SK-N-SH (cell line): ENCODE measurements at regions not wholly inside any gene's neighbourhood (a gene's known extent, or its start where the extent isn't known, plus 50 kb on each side); places are given as distances from the start of the nearest gene placed in this dataset.

Experiments used
- CTCF ChIA-PET: fragments of 300-600, 350-600 bp; formaldehyde crosslinking; extraction: SDS; loops from one replicate; lab custom pipeline; 2021; lab: Yijun Ruan, JAX
- POLR2A ChIA-PET: fragments of 350-600 bp; sonication (Branson Sonifier 250); formaldehyde crosslinking; extraction: SDS; loops from one replicate; lab custom pipeline; 2020; ENCODE audit warnings: antibody characterized with exemption, inconsistent platforms; lab: Yijun Ruan, JAX
- DNase-seq: peaks from one replicate; pipeline ENCODE4 v3.0.0; 2012
- H2AFZ ChIP-seq: fragments of 200-600 bp; sonication (generic); 2 replicates; pipeline ENCODE4 v1.8.1; 2016; ENCODE audit warnings: antibody characterized with exemption, mild to moderate bottlenecking, low read depth
- H3F3A ChIP-seq: fragments of 200-600 bp; sonication (generic); replicated peaks from 2 replicates; pipeline ENCODE3; 2016; ENCODE audit warnings: antibody characterized with exemption, mild to moderate bottlenecking; ENCODE audit not compliant: insufficient read depth
- H3K27ac ChIP-seq, 2 experiments: fragments of 200-500 bp in 1 of 2; fragments of 200-600 bp in 1 of 2; sonication (Bioruptor generic) in 1 of 2; sonication (generic), shearing (Covaris generic) in 1 of 2; 2 replicates each; pipeline versions ENCODE4 v1.5.1 to v1.6.1; 2014 to 2016; ENCODE audit warnings: low read depth in 2 of 2, inconsistent platforms in 1 of 2, low read length in 1 of 2, mild to moderate bottlenecking in 1 of 2, mixed read lengths in 1 of 2
- H3K27me3 ChIP-seq: fragments of 200-600 bp; sonication (generic), shearing (Covaris generic); 2 replicates; pipeline ENCODE4 v1.6.1; 2016; ENCODE audit warnings: mixed run types; ENCODE audit not compliant: insufficient read depth
- H3K36me3 ChIP-seq, 2 experiments: fragments of 200-500 bp in 1 of 2; fragments of 200-600 bp in 1 of 2; sonication (Bioruptor generic) in 1 of 2; sonication (generic) in 1 of 2; replicated peaks in 1 of 2; 2 replicates each; pipeline versions ENCODE3 to v1.5.1; 2014 to 2016; ENCODE audit warnings: low read length in 1 of 2, mild to moderate bottlenecking in 1 of 2; ENCODE audit not compliant: insufficient read depth in 2 of 2, control insufficient read depth in 1 of 2
- H3K4me1 ChIP-seq, 2 experiments: fragments of 200-500 bp in 1 of 2; fragments of 200-600 bp in 1 of 2; sonication (Bioruptor generic) in 1 of 2; sonication (generic), shearing (Covaris generic) in 1 of 2; 2 replicates each; pipeline versions ENCODE4 v1.5.1 to v1.6.1; 2014 to 2016; ENCODE audit warnings: low read depth in 1 of 2, low read length in 1 of 2, mixed run types in 1 of 2; ENCODE audit not compliant: insufficient read depth in 2 of 2, control insufficient read depth in 1 of 2
- H3K4me2 ChIP-seq: fragments of 200-600 bp; sonication (generic), shearing (Covaris generic); 2 replicates; pipeline ENCODE4 v1.6.1; 2017; ENCODE audit warnings: mixed run types
- H3K4me3 ChIP-seq, 2 experiments: fragments of 200-500 bp in 1 of 2; fragments of 200-600 bp in 1 of 2; sonication (Bioruptor generic) in 1 of 2; sonication (generic), shearing (Covaris generic) in 1 of 2; 2 replicates each; pipeline versions ENCODE4 v1.5.1 to v1.8.1; 2014 to 2016; ENCODE audit warnings: low read depth in 2 of 2, inconsistent platforms in 1 of 2, low read length in 1 of 2, mild to moderate bottlenecking in 1 of 2, mixed read lengths in 1 of 2, moderate library complexity in 1 of 2
- H3K79me2 ChIP-seq: fragments of 200-600 bp; sonication (generic); 2 replicates; pipeline ENCODE4 v1.8.1; 2017; ENCODE audit warnings: mild to moderate bottlenecking; ENCODE audit not compliant: insufficient read depth
- H3K9ac ChIP-seq: fragments of 200-600 bp; sonication (generic); 2 replicates; pipeline ENCODE4 v1.6.1; 2017; ENCODE audit warnings: mixed run types
- H3K9me2 ChIP-seq: fragments of 200-600 bp; sonication (generic); 2 replicates; pipeline ENCODE4 v1.6.1; 2017; ENCODE audit warnings: mixed run types
- H3K9me3 ChIP-seq: fragments of 200-600 bp; sonication (generic); 2 replicates; pipeline ENCODE4 v1.6.1; 2017; ENCODE audit warnings: mixed run types, mild to moderate bottlenecking, moderate library complexity
- H4K20me1 ChIP-seq: fragments of 200-600 bp; sonication (generic); 2 replicates; pipeline ENCODE4 v1.6.1; 2017; ENCODE audit warnings: mild to moderate bottlenecking, mixed run types; ENCODE audit not compliant: insufficient read depth
- ELF1 ChIP-seq: IDR thresholded peaks from 2 replicates; pipeline ENCODE4 v1.4.0; 2012
- EP300 ChIP-seq, 2 experiments: IDR thresholded peaks; 2 replicates each; pipeline versions ENCODE4 v1.4.0 to v1.6.1; 2012; ENCODE audit warnings: borderline replicate concordance in 1 of 2, low read depth in 1 of 2, low read length in 1 of 2
- GABPA ChIP-seq: IDR thresholded peaks from 2 replicates; pipeline ENCODE4 v1.4.0; 2012; ENCODE audit warnings: low read depth, mild to moderate bottlenecking
- MAX ChIP-seq: IDR thresholded peaks from 2 replicates; pipeline ENCODE4 v1.4.0; 2012; ENCODE audit warnings: low read depth
- MXI1 ChIP-seq: IDR thresholded peaks from 2 replicates; pipeline ENCODE4 v1.6.1; 2012; ENCODE audit warnings: mild to moderate bottlenecking, low read depth, low read length, improper control_type of control experiment
- PBX3 ChIP-seq: IDR thresholded peaks from 2 replicates; pipeline ENCODE4; 2012
- RXRA ChIP-seq: IDR thresholded peaks from 2 replicates; pipeline ENCODE4 v1.4.0; 2012; ENCODE audit warnings: low read depth, mild to moderate bottlenecking, borderline replicate concordance
- WGBS: methylation state at CpG from one replicate; pipeline ENCODE4 v1.1.6; 2017; ENCODE audit warnings: low lambda C conversion rate; 5-methylcytosine and 5-hydroxymethylcytosine counted together

- CTCF ChIA-PET: interaction anchor here (1.0 kb wide), 1 partner anchor 10 kb away, joined by 3 read pairs; no protein-coding TSS in a partner anchor
These were observed 83.2 kb downstream of the PTPDC1 start for GRCh38 chr9:94167376-94167890.

GRCh38 chr9:94168203-94169000, 84.1 kb downstream of the PTPDC1 start:
- peaks cover 17 to 22% of the 10 kb centered on the region in 2 experiments; a peak in 3 of 4 replicates for H3K4me1 ChIP-seq
- no peaks in the 10 kb centered on the region for H3K9me3 ChIP-seq
- H3K9ac ChIP-seq: peak overlapping the region; percentile 100; the same call in 1 of the 2 replicates
- H3K36me3 ChIP-seq: peaks cover 7 to 26% of the 10 kb centered on the region in 2 experiments
- peaks cover 65% of the 10 kb centered on the region for H4K20me1 ChIP-seq
- peak overlapping the region; percentile 79 for H3K4me3 ChIP-seq
- H3K79me2 ChIP-seq: peaks cover 66% of the 10 kb centered on the region
- ChIA-PET CTCF (interaction anchor here (1.0 to 1.5 kb wide), 3 partner anchors 9 to 155 kb away, joined by 3 to 7 read pairs (median 3); no protein-coding TSS in a partner anchor), POLR2A (interaction anchor here (1.1 kb wide), 1 partner anchor 15 kb away, joined by 3 read pairs; no protein-coding TSS in a partner anchor)
- TF ChIP-seq PBX3: no peak
- no peak for TF ChIP-seq RXRA
- TF ChIP-seq MXI1: peak; percentile 45; the same call in 1 of the 2 replicates
- H3K27me3 ChIP-seq: no peaks in the 10 kb centered on the region
- H3K27ac ChIP-seq: peak overlapping the region; percentile 84 to 92; a peak in 3 of 4 replicates
- peak overlapping the region; percentile 81 for H3K4me2 ChIP-seq
- H2AFZ ChIP-seq: no peak overlapping the region
- no peaks in the 10 kb centered on the region; the same call in 1 of the 2 replicates for H3K9me2 ChIP-seq
- 58% methylated on average over 10 of the region's 10 CpGs for WGBS
- H3F3A ChIP-seq: peaks cover 15% of the 10 kb centered on the region
- no peak for DNase-seq

More at GRCh38 chr9:94167376-94167890, 83.2 kb downstream of the PTPDC1 start:
- no peaks in the 10 kb centered on the region for H3K9me3 ChIP-seq
- TF ChIP-seq PBX3 (no peak), EP300 (IDR thresholded peaks at IDR 0.05; ENCODE audit: borderline replicate concordance in 1 of 2, low read depth in 1 of 2, low read length in 1 of 2) (no peak), ELF1 (no peak), MAX (no peak), GABPA (no peak)
- WGBS: 4% methylated on average over 5 of the region's 5 CpGs
- H3K4me2 ChIP-seq: peak overlapping the region; percentile 81
- peak overlapping the region; percentile 79 for H3K4me3 ChIP-seq
- no peaks in the 10 kb centered on the region; the same call in 1 of the 2 replicates for H3K9me2 ChIP-seq
- H3F3A ChIP-seq: peaks cover 14% of the 10 kb centered on the region
- POLR2A ChIA-PET: no interaction called here
- no peak for DNase-seq
- H3K4me1 ChIP-seq: peaks cover 17 to 22% of the 10 kb centered on the region in 2 experiments; a peak in 3 of 4 replicates
- H3K27ac ChIP-seq: peak overlapping the region; percentile 84 to 92
- no peaks in the 10 kb centered on the region for H3K27me3 ChIP-seq
- H3K36me3 ChIP-seq: peaks cover 7 to 22% of the 10 kb centered on the region in 2 experiments
- H3K79me2 ChIP-seq: peaks cover 56% of the 10 kb centered on the region
- H3K9ac ChIP-seq: peak overlapping the region; percentile 100
- peaks cover 56% of the 10 kb centered on the region for H4K20me1 ChIP-seq
- no peak overlapping the region for H2AFZ ChIP-seq
